NCI-H2227 treated with DMSO at 0.1 percent for 48 hours (cell line): ENCODE measurements at regions not wholly inside any gene's neighbourhood (a gene's known extent, or its start where the extent isn't known, plus 50 kb on each side); places are given as distances from the start of the nearest gene placed in this dataset.
"Not testable (repeated sequence)": the region's sequence is repeated elsewhere in the genome, so short reads cannot be mapped to it uniquely, and the experiment has no call there.

ENCODE experiments used
- DNase-seq: peaks from one replicate; lab custom pipeline; 2025; lab: John Stamatoyannopoulos, UW

DNA sequence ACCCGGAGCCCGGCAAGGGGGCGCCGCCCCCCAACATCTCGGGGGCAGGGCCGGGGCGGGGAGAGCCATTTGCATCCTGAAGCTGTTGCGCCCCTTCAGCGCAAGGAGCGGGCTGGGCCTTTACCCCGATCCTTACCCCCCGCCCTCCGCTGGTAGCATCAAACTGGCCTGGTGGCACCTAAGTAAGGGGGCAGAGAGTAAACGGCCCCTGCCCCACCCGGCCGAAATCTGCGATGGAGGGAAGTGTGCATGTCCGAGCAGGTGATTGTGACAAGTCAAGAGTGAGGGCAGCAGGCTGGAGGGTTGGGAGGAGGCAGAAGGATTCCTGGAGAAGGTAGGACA lies 101.2 kb downstream of the ESM1 start:
- no peak for DNase-seq

DNA sequence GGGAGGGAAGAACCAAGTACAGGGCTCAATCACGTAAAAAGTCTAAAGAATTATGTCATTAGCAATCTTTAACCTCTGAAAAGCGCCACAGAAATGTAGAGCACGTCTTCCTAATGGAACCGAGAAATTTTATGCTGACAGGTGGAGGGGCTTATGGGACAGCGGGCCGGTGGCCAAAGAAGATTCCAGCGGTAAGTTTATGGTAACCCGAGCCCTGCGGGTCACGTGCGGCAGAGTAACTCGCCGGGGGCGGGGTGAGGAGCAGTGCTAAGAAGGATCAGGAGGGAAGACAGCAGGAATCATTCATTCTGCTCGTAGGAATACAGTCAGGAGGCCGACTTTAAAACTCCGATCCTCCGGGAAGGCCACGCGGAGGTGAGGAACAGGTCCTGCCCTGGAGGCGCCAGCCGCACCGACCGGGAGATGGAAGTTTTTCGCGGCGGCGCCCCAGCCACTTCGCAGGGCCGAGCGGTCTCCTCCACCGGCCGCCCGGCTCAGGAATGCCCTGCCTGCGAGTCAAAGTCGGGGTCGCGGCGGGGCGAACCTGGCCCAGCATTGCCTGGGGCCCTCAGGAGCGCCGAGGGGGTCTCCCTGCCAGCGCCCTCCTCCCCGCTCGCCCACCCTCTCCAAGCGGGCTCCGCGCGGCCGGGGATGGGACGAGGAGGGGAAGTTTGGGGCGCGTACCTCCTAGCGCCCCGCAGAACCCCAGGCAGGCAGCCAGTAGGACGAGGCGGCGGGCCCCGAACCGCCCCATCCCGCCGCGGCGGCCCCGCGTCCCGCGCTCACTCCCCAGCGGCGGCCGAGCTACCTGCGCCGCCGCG lies 101.8 kb downstream of the ESM1 start:
- no peak for DNase-seq

DNA sequence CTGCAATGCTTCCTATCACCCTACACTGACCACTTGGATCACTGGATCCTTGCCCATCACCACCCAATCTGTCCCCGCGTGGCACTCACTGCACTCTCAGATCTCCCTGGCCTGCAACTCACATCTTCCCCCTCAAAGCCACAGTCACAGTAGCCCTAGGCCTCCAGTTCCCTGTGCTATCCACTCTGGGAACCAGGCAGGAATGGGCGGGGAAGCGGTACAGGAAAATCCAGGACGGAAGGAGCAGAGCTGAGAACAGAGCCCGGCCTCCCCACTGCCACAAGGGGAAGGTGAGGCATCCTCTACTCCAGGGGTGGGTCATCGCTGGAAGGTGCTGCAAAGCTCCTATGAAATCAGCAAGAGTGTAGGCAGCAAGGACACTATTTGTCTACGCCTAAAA lies 102.6 kb downstream of the ESM1 start:
- DNase-seq: no peak

DNA sequence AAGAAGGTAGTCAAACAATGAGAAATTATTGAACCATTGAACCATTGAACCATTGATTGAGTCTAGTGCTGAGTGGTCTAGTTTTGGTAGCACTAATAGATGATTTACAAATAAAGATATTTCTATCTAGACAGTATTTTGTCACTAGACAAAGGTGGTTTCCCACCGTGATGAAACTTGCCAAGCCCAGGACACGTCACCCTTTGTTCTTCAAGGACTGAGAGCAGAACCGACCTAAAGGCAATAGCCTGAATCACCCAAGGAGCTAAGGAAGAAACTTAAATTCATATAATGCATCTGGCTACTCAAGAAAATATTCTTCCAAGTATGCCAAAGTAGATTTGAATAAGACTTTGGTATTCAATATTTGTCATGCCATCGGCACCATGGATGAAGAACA lies 103.3 kb downstream of the ESM1 start:
- DNase-seq: no peak

DNA sequence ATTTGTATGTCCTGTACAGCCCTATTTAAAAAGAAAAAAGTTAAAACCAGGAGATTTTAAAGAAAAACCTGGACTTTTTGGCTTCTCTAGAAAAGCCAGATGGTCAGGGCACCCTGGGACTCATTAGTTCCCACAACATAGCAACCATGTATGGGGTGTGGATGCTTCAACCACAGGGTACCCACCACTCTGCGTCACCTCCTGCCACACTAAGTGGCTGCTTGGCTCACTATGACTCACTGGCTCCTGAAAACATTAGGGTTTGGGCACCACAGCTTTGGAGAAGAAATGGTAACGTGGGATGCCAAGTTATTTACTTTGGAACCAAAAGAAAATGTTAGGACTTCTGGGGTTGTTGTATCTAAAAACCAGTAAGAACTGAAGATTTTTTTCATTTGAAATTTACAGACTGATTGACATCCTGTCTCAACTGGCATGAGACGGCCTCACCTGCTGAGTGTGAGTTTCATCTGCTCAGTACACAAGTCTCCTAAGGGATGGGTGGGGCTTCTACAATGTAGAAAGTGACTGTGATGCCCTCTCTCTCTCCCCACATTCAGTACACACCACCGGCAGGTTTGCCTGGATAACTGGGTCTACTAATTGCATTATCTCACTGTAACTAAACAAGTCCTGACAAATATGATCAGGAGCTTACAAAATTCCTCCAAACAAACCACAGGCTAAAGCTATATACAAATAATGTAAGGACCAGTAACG lies 103.9 kb downstream of the ESM1 start:
- no peak for DNase-seq

DNA sequence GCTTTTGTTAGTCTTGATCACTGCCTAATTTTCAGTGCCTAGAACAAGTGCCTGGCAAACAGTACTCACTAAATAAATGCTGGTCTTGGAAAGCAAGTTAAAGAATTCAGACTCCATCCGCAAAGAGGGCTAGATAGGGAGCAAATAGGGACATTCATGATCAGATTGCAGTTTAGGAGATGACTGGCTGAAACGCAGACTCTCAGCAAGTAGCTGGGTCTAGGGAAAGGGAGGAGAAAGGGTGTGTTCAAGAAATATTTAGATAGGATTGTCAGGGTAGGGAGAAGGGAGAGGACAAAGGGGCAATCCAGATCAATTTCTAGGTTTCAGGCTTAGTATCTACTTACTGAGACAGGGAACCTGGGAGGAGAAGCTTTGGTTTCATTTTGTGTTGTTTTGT lies 108.4 kb downstream of the ESM1 start:
- no peak for DNase-seq

DNA sequence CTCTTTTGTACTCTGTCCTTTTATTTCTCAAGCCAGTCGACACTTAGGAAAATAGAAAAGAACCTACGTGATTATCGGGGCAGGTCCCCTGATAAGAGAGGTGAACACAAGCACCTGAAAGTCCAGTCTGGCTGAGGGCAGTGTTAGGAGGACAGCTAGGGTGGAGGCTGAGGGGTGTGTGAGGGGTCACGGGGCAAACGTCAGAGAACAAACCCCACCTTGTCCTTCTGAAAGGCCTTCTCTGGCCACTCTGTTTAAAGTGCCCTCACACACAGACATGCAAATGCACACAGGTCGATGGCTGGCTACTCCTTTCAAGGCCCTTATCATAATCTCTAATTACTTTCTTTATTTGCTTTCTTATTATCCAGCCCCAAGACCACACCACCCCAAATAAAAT lies 108.8 kb downstream of the ESM1 start:
- DNase-seq: no peak

DNA sequence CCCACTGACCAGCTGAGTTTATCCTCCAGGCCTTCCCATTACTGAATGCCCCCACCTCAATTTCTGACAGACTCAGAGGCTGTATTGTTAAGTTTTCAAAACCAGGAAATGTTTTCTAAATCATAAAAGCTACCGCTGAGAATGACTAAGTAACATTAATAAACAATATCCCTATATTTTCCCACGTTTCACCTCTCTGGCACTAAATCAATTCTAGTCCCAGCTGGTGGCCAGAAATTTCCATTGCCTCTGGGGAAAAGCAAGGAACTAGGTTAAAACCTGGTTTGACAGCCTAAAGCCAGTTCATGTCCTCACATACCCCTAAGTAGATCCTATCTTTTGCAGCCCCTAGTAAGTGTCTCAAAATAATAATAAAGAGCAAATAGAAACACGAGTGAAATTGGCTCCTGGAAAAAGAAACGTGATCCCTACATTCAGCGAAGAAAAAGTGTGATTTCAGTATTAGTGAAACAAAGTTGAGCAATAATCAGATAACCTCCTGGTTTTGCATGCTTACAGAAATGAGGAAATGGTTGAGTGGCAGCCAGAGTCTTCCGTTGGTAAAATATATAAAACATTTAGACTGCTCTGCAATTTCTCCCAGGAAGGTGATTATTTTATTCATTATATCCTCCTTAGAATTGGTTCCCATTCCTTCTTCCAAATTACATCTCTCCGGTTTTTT lies 110.9 kb downstream of the ESM1 start:
- no peak for DNase-seq

DNA sequence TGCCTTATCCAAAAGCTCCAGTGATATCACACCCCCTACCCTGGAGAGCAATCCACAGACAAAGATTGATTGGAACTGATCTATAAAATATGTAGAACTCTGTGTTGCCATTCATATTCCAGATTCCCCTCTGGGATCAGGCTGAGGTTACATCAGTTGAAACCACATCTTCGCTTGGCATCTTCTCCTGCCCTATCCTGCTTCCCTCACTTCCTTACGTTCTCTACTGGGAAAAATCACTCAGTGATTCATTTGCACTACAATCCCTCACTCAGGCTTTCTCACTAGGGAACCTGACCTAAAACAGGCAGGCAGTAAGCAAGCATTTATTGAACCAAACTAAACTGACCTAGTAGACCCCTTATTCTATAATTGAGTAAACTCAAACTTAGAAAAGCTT lies 111.7 kb downstream of the ESM1 start:
- DNase-seq: no peak

DNA sequence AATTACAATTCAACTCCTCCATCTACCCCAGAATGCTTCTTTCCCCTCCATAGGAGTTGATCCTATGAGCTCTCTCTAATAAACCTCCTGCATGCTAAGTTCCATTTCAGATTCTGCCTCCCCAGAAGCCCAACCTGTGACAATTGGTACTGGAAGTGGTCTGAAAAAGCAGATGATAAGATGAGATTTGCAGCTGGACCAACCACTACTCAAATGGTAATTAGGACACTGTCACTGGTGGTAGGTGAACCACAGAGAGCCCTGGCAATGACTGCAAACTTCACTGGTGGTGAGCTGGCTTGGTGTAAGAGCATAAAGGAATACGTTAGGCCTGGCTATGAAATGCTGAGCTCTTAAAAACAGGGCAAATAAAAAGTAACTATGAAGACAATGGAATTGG lies 112.6 kb downstream of the ESM1 start:
- no peak for DNase-seq

DNA sequence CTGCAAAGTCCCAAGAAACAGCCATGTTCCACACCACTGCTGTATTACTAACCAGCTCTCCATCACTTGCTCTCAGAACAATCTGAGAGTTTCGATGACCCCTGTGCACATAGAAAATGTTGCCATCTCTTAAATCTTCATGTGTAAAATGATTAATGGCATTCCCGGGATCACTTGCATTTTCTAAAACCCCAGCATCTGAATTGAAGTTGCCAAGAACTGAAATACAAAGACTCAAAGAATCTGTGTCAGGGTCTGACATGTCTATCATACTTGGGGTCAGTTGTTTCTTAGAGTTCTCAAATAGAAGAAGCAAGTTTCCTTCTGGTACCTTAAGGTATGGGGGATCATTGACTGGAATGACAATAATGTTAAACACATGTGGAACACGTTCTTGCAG lies 115.1 kb downstream of the ESM1 start:
- DNase-seq: no peak

DNA sequence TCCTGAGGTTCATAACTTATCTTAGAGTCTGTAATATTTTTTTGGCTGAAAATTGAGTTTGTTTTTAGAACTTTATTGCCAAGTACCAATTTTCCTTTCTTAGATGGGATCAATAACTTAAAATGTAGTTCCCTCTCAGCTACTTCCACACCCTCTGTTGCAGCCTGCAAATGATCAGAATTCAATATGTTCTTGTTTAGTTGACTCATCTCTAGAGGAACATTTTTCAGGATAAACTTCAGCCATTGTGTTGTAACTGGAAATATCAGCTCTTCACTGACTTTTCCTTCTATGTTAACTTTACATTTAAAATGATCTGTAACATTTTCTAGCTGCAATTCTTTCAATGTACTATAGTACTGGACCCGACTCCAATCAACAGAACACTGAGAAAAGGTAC lies 115.7 kb downstream of the ESM1 start:
- no peak for DNase-seq

DNA sequence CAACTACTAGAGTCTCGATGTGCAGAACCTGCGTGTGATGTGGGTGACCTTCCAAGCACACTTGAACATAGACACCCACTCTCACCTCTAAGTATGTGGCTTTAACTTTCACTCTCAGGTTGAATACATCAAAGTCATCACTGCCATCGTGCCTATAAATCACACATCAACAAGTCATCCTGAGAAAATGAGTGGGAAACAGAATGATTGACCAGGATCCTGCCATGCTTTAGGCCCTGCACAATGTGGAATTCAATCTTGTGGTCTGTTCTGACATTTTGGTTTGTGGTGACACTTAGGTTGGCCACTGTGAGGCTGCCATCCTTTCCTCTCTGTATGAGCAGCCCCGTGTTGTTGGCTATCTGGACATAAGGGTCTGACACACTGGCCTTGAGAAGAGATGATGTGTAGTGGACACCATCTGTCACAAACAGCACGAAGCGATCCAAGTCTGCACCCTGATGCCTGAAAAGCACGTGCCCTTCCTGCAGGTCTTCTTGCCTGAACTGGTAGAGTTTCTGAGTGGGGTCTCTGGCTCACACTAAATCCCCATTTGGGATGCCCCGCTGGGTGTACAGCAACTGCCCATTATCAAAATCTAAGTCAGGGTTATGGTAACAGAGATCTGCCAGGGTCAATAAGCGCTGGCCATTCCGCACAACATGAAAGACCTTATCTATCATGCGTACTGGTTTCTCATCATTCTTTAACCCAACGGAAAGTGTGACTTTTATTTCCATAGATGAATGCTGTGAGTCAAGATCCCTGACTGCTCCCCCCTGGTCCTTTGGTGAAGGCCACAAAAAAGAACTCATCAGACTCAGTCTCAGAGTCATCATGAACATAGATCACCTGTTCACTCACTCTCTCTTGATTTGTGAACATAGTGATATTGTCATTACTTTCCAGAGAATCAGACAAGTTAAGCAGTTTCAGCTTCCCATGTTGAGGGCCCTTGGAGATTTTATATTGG lies 116.6 kb downstream of the ESM1 start:
- DNase-seq: no peak

DNA sequence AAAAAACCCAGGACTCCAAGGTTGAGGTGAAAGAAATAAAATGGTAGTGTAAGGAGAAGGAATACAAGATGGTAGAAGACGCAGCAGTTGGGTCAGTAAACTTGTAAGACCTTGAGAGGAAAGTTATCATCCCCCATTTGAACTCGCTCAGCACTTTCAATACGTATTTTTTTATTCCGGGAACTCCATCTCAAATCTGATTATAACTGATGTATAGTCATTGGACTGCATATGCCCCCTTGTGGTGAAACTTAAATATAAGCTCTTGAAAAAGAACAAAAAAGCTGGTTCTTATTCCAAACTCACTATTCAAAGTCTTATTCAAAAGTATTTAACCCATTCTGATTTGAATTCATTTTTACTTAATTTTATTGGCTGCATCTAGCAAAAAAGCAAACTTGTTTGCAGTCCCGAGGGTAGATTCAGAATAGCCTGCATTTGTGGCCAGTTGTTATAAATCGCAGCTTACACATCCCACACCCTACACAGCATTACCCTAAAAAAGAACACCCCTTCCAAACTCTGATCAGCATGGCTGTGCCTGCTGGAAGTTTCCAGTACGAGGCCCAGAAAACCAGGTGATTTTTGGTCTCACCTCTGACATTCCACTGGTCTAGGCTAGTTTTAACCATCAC lies 118.0 kb downstream of the ESM1 start:
- DNase-seq: peak; percentile 68

DNA sequence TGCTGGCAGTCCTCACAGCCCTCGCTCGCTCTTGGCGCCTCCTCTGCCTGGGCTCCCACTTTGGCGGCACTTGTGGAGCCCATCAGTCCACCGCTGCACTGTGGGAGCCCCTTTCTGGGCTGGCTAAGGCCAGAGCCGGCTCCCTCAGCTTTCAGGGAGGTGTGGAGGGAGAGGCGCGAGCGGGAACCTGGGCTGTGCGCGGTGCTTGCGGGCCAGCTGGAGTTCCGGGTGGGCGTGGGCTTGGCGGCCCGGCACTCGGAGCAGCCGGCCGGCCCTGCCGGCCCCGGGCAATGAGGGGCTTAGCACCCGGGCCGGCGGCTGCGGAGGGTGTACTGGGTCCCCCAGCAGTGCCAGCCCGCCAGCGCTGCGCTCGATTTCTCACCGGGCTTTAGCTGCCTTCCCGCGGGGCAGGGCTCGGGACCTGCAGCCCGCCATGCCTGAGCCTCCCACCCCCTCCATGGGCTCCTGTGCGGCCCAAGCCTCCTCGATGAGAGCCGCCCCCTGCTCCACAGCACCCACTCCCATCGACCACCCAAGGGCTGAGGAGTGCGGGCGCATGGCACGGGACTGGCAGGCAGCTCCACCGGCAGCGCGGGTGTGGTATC lies 120.4 kb downstream of the ESM1 start:
- DNase-seq: not testable (repeated sequence)

DNA sequence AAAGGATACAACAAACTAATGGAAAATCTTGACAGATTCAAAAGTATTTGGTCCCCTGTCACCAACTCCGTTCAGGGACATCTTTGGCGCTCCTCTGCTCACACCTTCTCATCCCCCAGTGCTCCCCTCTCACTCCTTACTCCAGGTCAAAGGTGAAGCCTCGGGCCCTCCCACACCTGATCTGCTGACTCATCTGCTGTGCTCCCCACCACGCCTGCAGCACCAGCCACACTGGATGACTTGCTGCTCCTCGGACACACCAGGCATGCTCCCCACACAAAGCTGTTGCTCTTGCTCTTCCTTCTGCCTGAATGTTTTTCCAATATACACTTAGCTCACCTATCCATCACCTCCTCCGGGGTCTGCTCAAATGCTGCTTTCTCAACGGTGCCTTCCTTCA lies 123.4 kb downstream of the ESM1 start:
- DNase-seq: no peak

DNA sequence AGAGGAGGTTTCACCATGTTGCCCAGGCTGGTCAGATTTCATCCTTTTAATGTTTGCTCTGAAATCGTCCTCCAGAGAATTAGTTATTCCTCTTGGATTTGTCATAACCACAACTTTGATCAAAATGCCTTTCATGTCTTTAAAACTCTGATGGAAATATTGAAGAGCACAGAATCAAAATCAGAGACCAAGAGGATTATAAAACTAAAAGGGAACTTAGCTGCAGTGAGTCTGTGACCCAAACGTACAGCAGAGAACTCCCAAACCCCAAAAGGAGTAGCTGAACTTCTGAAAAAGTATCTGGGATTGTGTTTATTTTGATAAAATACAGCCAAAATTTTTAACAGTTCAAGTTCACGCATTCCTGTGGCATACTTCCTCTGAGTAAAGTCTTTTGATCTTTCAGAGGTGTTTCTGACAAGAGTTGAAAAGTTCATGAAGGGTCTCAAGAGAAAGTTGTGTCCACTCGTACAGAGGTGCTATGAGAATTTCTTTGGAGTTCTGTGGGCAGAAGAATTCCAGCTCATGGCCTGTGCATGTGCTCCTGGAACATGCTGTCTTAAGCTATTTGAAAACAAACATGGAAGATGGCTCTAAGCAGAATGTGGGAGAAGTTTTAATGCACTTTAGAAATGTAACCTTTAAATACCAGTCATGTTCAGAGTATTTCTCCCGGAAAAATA lies 124.0 kb downstream of the ESM1 start:
- DNase-seq: no peak

DNA sequence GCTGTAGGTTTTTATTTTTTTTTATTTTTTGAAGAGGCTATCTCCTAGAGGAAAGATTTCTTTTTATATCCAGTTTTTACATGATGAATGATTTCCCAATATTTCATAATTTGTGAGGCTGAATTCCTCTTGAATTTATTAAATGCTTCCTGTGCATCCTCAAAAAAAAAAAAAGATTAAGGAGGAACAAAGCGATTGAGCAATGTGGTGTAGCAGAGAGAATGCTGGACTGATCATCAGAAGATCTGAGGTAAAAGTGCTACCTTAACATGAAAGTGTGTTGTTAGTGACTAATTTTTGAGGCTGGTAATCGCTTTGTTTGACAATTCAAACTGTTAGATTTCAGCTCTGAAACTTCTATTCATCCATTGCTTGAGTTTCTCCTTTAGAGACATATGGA lies 125.1 kb downstream of the ESM1 start:
- no peak for DNase-seq

DNA sequence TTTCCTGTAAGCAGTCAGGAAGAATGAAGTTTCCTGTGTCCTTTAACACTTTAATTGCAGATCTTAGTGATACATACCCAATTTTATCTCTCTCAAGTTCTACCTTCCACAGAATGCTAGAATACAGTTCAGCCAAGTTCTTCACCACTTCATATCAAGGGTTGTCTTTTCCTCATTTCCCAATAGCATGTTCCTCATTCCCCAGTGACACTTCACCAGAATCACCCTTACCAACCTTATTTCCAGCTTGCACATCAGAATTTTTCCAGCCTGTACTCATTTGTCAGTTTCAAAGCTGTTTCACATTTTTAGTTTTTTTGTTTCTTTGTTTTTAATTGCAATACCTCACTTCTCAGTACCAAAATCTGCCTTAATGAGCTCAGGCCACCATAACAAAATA lies 126.1 kb downstream of the ESM1 start:
- DNase-seq: no peak

DNA sequence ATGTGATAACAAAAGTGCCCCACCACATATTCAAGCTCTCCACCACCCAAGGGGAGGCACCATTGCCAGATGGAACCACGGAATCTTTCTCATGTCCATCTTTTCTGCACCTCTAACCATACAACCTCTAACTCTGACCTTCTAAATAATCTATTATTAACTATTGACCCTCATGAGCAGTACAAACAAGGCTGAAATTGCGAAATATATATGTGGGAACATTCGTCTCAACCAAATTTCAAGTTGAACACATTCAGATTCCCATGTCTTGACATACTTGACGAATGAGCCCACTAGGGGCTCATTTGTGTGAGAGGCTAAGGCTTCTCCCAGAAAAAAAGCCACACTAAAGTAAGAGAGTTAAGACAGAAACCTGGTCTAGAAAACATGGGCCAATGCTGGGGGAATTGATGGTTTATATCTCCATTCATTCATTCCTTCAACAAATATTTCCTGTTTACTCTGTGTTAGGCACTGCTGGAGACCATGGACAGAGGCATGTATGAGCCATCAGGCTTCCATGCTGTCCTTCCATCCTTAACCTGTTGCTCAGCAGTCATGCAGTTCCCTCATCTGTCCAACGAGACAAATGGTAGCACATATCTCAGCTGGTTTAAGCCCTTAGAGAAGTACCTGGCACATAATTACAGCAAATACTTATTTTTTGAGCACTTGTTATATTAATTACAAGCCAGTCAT lies 130.4 kb downstream of the ESM1 start:
- DNase-seq: no peak
